HCT116 (cell line): ENCODE measurements at regions not wholly inside any gene's neighbourhood (a gene's known extent, or its start where the extent isn't known, plus 50 kb on each side); places are given as distances from the start of the nearest gene placed in this dataset.
"Not testable (repeated sequence)": the region's sequence is repeated elsewhere in the genome, so short reads cannot be mapped to it uniquely, and the experiment has no call there.

ENCODE experiments used
- CEBPB ChIP-seq: IDR thresholded peaks from 2 replicates; pipeline ENCODE4 v1.6.1; 2012; ENCODE audit warnings: low read depth
- ELF1 ChIP-seq: IDR thresholded peaks from 2 replicates; pipeline ENCODE4 v1.6.1; 2012; ENCODE audit warnings: low read depth, borderline replicate concordance
- EZH2 ChIP-seq: fragments of 200-600 bp; sonication (generic); IDR thresholded peaks from 2 replicates; pipeline ENCODE4 v1.6.1; 2017; ENCODE audit warnings: antibody characterized with exemption, mixed run types
- FOSL1 ChIP-seq: IDR thresholded peaks from 2 replicates; pipeline ENCODE4 v1.6.1; 2012; ENCODE audit warnings: low read depth
- POLR2A ChIP-seq: IDR thresholded peaks from 2 replicates; pipeline ENCODE4 v1.7.0; 2011; ENCODE audit warnings: borderline replicate concordance; ENCODE audit not compliant: insufficient read depth, insufficient read length; ENCODE audit errors: extremely low read depth
- POLR2AphosphoS5 ChIP-seq: IDR thresholded peaks from 2 replicates; pipeline ENCODE4 v1.6.1; 2011; ENCODE audit warnings: mild to moderate bottlenecking, low read depth, low read length, moderate library complexity
- SRF ChIP-seq: IDR thresholded peaks from 2 replicates; pipeline ENCODE4 v1.6.1; 2012; ENCODE audit warnings: low read depth
- TF ChIP-seq, protein P1 (sequence below), 3 experiments: fragments of 200-600 bp in 1 of 3; sonication (generic) in 1 of 3; IDR thresholded peaks in 2 of 3; conservative IDR thresholded peaks in 1 of 3; 2 replicates each; pipeline ENCODE4 v1.5.1; 2012 to 2017; ENCODE audit warnings: low read depth in 2 of 3, low read length in 2 of 3, antibody characterized with exemption in 1 of 3, borderline replicate concordance in 1 of 3, control low read depth in 1 of 3, mild to moderate bottlenecking in 1 of 3, mixed read lengths in 1 of 3, mixed run types in 1 of 3, moderate library complexity in 1 of 3; ENCODE audit not compliant: insufficient read depth in 1 of 3
- TF ChIP-seq, protein P2 (sequence below): IDR thresholded peaks from 2 replicates; pipeline ENCODE4 v1.6.1; 2011; ENCODE audit warnings: mild to moderate bottlenecking, low read length, moderate library complexity; ENCODE audit not compliant: insufficient replicate concordance; ENCODE audit errors: extremely low read depth

DNA sequence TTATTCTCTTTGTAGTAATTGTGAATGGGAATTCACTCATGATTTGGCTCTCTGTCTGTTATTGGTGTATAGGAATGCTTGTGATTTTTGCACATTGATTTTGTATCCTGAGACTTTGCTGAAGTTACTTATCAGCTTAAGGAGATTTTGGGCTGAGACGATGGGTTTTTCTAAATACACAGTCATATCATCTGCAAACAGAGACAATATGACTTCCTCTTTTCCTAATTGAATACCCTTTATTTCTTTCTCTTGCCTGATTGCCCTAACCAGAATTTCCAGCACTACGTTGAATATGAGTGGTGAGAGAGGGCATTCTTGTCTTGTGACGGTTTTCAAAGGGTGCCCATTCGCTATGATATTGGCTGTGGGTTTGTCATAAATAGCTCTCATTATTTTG lies 209.8 kb upstream of the NEBL start:
- TF ChIP-seq, protein P1, sequence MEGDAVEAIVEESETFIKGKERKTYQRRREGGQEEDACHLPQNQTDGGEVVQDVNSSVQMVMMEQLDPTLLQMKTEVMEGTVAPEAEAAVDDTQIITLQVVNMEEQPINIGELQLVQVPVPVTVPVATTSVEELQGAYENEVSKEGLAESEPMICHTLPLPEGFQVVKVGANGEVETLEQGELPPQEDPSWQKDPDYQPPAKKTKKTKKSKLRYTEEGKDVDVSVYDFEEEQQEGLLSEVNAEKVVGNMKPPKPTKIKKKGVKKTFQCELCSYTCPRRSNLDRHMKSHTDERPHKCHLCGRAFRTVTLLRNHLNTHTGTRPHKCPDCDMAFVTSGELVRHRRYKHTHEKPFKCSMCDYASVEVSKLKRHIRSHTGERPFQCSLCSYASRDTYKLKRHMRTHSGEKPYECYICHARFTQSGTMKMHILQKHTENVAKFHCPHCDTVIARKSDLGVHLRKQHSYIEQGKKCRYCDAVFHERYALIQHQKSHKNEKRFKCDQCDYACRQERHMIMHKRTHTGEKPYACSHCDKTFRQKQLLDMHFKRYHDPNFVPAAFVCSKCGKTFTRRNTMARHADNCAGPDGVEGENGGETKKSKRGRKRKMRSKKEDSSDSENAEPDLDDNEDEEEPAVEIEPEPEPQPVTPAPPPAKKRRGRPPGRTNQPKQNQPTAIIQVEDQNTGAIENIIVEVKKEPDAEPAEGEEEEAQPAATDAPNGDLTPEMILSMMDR (IDR thresholded peaks at IDR 0.05 in 2 of 3, conservative IDR thresholded peaks at IDR 0.05 in 1 of 3; ENCODE audit: borderline replicate concordance in 1 of 3, insufficient read depth in 1 of 3, low read depth in 2 of 3, low read length in 2 of 3) = not testable (repeated sequence)
- TF ChIP-seq POLR2AphosphoS5, POLR2A, EZH2, ELF1, SRF, CEBPB, FOSL1: not testable (repeated sequence)
- TF ChIP-seq, protein P2, sequence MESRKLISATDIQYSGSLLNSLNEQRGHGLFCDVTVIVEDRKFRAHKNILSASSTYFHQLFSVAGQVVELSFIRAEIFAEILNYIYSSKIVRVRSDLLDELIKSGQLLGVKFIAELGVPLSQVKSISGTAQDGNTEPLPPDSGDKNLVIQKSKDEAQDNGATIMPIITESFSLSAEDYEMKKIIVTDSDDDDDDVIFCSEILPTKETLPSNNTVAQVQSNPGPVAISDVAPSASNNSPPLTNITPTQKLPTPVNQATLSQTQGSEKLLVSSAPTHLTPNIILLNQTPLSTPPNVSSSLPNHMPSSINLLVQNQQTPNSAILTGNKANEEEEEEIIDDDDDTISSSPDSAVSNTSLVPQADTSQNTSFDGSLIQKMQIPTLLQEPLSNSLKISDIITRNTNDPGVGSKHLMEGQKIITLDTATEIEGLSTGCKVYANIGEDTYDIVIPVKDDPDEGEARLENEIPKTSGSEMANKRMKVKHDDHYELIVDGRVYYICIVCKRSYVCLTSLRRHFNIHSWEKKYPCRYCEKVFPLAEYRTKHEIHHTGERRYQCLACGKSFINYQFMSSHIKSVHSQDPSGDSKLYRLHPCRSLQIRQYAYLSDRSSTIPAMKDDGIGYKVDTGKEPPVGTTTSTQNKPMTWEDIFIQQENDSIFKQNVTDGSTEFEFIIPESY = not testable (repeated sequence)
